OCI-M1 (cell line): ENCODE measurements at regions not wholly inside any gene's neighbourhood (a gene's known extent, or its start where the extent isn't known, plus 50 kb on each side); places are given as distances from the start of the nearest gene placed in this dataset.
"Not testable (repeated sequence)": the region's sequence is repeated elsewhere in the genome, so short reads cannot be mapped to it uniquely, and the experiment has no call there.

Experiments
- DNase-seq: peaks from one replicate; lab custom pipeline; 2025; lab: John Stamatoyannopoulos, UW

DNA sequence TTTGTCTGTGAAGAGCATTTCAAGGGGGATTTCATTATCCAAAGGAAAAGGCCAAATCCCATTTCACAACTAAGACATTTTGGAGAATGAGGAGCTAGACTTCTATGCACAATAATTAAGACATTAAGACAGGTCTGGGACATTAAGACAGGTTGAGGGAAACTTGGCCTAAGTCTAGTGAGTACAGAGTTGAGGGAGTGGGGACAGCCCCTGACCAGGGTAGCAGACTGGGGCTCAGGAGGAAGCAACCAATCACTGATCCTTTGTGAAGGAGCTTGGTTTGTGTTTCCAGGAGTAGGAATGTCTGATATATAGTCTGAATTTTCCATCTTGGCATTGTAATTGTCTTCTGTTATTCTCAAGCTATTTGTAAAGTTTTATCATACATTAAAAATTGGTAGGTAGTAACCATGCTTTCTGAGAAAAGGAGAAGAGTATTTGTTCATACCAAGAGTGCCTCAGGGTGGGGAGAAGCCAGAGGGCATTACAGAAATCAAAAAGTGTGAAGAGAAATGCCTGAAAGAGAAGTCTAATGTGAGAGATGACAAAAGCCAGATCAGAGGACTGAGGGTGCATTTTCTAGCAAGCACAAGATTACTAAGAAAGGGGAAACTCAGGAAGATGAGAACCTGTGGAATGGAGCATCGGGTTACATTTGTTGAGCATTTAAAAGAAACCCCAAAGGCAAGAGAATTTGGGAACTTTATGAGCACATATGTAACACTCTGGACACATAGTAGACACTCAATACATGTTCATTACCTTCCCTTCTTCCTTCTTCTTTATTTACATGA, 189.3 kb upstream of the PIK3R1 start:
- no peak for DNase-seq

DNA sequence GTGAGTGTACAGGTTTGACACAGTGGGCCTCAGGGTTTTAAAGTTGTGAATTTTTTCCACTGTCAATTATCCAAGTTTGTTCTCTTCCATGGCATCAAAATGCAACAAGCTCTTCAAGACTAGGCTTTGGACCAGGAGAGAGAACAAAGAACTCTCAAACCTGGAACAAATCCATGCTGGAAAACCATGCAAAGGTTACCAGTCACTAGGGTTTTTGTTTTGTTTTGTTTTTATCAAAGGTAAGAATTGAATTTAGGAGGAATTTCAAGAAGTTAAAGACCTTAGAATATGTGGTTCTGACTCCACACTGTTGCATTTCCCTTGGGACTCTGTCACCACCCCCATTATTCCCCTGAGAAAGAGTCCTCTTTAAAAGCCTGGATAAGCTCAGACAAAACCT, 191.1 kb upstream of the PIK3R1 start:
- DNase-seq = no peak

DNA sequence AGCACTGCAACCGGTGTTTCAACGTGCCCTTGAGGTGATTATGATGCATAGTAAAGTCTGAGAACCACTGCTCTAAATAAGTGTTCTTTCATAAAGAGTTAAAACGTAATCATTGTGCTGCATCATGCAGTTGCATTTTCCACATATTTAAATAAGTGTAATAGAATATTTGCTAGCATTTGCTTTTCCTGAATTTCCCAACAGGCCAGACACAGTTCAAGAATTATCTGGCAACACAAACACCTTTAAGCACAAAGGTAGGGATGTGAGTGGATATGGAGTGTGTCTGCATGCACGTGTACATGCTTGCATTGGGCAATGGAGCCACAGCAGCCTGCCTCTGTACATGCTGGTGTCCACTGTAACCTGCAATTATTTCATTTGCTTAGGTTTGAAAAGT, 193.6 kb upstream of the PIK3R1 start:
- DNase-seq = no peak

DNA sequence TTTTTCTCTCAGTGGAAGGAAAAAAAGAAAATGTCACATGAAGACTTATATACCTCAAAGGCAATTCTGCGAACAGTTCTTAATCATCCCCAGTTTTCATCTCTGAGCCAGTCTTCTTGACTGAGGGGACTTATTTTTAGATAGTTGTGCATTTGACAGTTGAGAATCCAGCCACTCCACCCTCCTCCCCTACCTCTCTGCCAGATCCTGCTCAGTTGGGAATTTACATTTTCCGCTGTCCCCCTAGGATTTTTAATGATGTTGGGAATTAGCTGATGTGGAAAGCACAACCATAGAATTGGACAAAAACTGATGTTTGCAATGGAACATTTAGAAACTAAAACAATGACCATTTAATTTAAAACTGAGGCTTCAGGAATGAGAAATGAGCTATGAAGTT, 194.3 kb upstream of the PIK3R1 start:
- no peak for DNase-seq

- not testable (repeated sequence) for DNase-seq
These were observed 195.0 kb upstream of the PIK3R1 start for GRCh38 chr5:68020461-68020969.

DNA sequence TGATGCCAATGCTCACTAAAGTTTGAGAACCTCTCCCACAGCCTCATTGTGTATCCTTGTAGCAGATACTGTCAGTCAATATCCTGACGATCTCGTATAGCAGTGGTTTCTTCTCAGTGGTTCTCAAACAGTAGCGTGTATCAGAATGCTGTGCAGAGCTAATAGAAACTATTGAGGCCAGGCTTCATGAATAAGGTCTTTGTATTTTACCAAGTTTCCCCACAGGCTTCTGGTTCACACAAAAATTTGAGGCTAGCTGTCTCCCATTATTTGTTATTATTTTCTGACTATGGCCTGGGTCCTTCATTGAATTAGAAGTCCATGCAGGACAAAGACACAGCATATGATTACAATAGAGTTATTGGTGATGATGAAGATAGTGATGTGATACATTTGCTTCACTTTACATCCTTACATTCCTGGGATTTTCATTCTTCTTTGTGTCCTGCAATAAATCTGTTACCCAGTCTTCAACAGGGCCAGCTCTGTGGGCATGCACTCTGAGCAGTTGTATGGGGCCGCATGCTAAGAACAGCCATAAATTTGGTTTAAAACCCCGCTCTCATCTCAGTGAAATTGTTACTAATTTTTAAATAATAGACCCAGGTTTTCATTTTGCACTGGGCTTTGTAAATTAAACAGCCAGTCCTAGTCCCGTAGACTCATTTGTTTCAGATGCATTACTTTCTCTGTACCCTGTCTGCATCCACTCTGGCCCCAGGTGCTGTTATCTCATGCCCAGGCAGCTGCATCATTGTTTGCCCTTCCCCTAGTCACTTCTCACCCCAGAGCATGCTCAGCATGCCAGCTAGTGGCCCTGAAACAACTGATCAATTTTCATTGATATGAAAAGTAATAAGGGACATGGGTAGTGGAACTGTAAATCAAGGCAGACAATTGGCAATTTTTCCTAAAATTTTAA, 199.9 kb upstream of the PIK3R1 start:
- no peak for DNase-seq

- no peak for DNase-seq
These were observed 202.7 kb upstream of the PIK3R1 start for GRCh38 chr5:68012831-68013230.

- DNase-seq = no peak
These were observed 203.1 kb upstream of the PIK3R1 start for GRCh38 chr5:68012429-68012828.

DNA sequence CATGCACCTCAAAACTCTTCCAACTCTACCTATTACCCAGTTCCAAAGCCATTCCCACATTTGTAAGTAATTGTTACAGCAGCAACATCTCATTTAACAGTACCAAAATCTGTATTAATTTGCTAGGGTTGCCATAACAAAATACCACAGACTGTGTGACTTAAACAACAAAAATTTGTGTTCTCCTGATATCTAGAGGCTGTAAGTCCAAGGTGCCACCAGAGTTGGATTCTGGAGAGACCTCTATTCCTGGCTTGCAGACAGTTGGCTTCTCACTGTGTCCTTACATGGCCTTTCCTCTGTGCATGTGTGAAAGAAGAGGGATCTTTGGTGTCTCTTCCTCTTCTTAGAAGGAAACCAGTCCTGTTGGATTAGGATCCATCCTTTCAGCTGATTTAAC, 203.8 kb upstream of the PIK3R1 start:
- DNase-seq = no peak

- DNase-seq = no peak
These were observed 204.2 kb upstream of the PIK3R1 start for GRCh38 chr5:68011259-68011760.

DNA sequence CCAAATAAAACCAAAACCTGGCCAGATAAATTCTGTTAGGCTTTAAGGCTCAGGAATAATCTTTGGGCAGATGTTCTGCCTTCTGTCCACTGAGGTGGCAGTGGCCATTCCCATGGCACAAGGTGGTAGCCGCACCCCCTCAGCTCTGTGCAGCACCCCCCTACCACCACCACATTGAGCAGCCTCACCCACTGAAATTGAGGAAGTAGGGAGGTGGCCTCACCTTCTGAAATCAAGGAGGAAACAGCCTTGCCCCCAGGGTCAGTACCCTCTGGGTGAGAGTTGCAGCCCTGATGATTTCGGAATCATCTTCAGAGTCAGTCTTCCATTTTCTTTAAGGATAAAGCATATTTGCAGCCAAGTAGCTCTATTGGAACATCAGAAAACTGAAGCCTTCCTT, 204.8 kb upstream of the PIK3R1 start:
- no peak for DNase-seq

- peak; percentile 71 for DNase-seq
These were observed 208.1 kb upstream of the PIK3R1 start for GRCh38 chr5:68007451-68007850.

DNA sequence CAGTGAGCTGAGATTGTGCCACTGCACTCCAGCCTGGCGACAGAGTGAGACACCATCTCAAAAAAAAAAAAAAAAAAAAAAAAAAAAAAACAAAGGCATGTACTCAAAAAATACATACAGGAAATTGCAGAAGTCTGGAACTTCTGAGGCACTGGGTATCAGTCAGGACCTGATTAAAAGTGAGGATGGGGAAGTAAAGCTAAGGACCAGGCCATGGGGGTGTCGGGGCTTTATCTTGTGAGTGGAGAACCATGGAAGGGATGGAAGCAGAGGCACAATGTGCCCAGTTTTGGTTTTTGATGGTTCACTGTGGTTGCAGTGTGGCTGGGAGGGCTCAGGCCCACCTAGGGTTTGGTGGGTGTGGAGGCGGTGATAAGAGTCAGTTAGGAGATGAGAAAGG, 212.7 kb upstream of the PIK3R1 start:
- DNase-seq = peak; percentile 45

DNA sequence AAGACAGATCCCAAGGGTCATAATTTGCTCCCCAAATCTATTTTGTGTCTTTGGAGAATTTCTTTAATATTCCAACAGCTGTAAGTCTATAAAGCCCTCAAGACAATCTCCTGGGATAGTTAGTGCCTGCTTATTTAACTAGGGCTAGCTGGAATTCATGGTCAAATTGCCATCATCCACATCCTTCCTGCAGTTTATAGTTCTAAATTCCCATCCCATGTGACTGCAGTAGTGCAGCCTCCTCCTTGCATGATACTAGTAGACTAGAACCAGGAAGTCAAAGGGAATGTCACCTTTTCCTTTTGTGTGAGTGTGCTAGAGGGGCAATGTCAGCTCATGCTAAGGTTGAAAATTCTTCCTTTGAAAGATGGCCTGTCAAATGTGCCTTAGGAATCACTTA, 214.8 kb upstream of the PIK3R1 start:
- DNase-seq = no peak

- DNase-seq = no peak
These were observed 216.2 kb upstream of the PIK3R1 start for GRCh38 chr5:67999391-67999790.

- DNase-seq = no peak
These were observed 216.8 kb upstream of the PIK3R1 start for GRCh38 chr5:67998709-67999261.

- DNase-seq = no peak
These were observed 217.6 kb upstream of the PIK3R1 start for GRCh38 chr5:67997892-67998457.

GRCh38 chr5:67997148-67997547, 218.4 kb upstream of the PIK3R1 start:
- no peak for DNase-seq

- DNase-seq = no peak
These were observed 219.0 kb upstream of the PIK3R1 start for GRCh38 chr5:67996596-67996995.

GRCh38 chr5:67992923-67993322, 222.6 kb upstream of the PIK3R1 start:
- DNase-seq = no peak

GRCh38 chr5:67989456-67989855, 226.1 kb upstream of the PIK3R1 start:
- DNase-seq = no peak

DNA sequence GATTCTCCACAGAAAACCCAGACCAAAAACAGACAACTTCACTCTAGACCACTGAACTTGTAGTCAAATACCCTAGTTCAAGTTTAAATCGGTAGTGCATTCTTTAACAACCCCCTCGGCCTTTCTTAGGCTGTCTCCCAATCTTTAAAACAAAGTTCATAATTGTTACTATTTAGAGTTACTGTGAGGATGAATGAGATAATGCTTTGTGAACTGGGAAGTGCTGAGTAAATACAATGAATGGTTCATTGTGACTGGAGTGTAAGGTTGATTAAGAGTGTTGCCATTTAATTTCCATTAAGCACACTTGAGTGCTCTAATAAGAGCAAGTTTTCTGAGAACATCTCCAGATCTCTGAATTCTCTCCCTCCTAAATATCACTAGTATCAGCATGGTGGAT, 228.8 kb upstream of the PIK3R1 start:
- no peak for DNase-seq
